CD8-positive, alpha-beta memory T cell (primary cell): ENCODE measurements at regions not wholly inside any gene's neighbourhood (a gene's known extent, or its start where the extent isn't known, plus 50 kb on each side); places are given as distances from the start of the nearest gene placed in this dataset.

Source experiments
- CTCF ChIA-PET: fragments of 350-600 bp; sonication (Branson Sonifier 250); formaldehyde crosslinking; loops from one replicate; lab custom pipeline; 2021; ENCODE audit warnings: antibody characterized with exemption; lab: Charles Lee
- POLR2A ChIA-PET: fragments of 350-600 bp; sonication (Branson Sonifier 250); formaldehyde crosslinking; loops from one replicate; lab custom pipeline; 2021; ENCODE audit warnings: antibody characterized with exemption; lab: Charles Lee
- DNase-seq, 5 donors: peaks; one replicate each; pipeline versions ENCODE4 v3.0.0 to v3.0.0-alpha.2; 2020 to 2022; ENCODE audit warnings: mixed read lengths in 1 of 5
- H3K27ac ChIP-seq: one replicate; pipeline ENCODE4 v1.7.0; 2013; ENCODE audit warnings: low read depth, mild to moderate bottlenecking, low read length, moderate library complexity
- H3K27me3 ChIP-seq: 2 replicates; pipeline ENCODE4 v1.7.0; 2013; ENCODE audit warnings: low read length, mild to moderate bottlenecking; ENCODE audit not compliant: insufficient read depth, poor library complexity, severe bottlenecking
- H3K36me3 ChIP-seq: 2 replicates; pipeline ENCODE4 v1.7.0; 2013; ENCODE audit warnings: mild to moderate bottlenecking, low read length, moderate library complexity; ENCODE audit not compliant: insufficient read depth
- H3K4me1 ChIP-seq: 2 replicates; pipeline ENCODE4 v1.7.0; 2013; ENCODE audit warnings: mild to moderate bottlenecking, low read length, moderate library complexity; ENCODE audit not compliant: insufficient read depth
- H3K4me3 ChIP-seq: 2 replicates; pipeline ENCODE4 v1.7.0; 2013; ENCODE audit warnings: mild to moderate bottlenecking, low read length
- H3K9me3 ChIP-seq: 2 replicates; pipeline ENCODE4 v1.7.0; 2013; ENCODE audit warnings: mild to moderate bottlenecking, low read length
- H3K27ac Mint-ChIP-seq, 8 donors: one replicate each; pipeline ENCODE4 v1.8.0; 2020 to 2021; ENCODE audit warnings: mixed read lengths in 8 of 8, mild to moderate bottlenecking in 6 of 8, inconsistent platforms in 3 of 8, moderate library complexity in 3 of 8
- H3K27me3 Mint-ChIP-seq, 2 donors: one replicate each; pipeline ENCODE4 v1.8.0; 2020 to 2021; ENCODE audit warnings: mixed read lengths in 2 of 2, mild to moderate bottlenecking in 1 of 2, moderate library complexity in 1 of 2
- H3K36me3 Mint-ChIP-seq, 3 donors: one replicate each; pipeline ENCODE4 v1.8.0; 2020 to 2021; ENCODE audit warnings: mixed read lengths in 3 of 3, inconsistent platforms in 1 of 3, mild to moderate bottlenecking in 1 of 3
- H3K4me1 Mint-ChIP-seq, 3 donors: one replicate each; pipeline ENCODE4 v1.8.0; 2020 to 2021; ENCODE audit warnings: mixed read lengths in 3 of 3, inconsistent platforms in 1 of 3, mild to moderate bottlenecking in 1 of 3
- H3K4me3 Mint-ChIP-seq, 7 donors: one replicate each; pipeline ENCODE4 v1.8.0; 2020 to 2021; ENCODE audit warnings: mixed read lengths in 7 of 7, mild to moderate bottlenecking in 6 of 7, moderate library complexity in 4 of 7, inconsistent platforms in 2 of 7
- H3K9me3 Mint-ChIP-seq, 5 donors: one replicate each; pipeline ENCODE4 v1.8.0; 2020 to 2022; ENCODE audit warnings: mixed read lengths in 5 of 5, mild to moderate bottlenecking in 3 of 5, moderate library complexity in 2 of 5, inconsistent platforms in 1 of 5

DNA sequence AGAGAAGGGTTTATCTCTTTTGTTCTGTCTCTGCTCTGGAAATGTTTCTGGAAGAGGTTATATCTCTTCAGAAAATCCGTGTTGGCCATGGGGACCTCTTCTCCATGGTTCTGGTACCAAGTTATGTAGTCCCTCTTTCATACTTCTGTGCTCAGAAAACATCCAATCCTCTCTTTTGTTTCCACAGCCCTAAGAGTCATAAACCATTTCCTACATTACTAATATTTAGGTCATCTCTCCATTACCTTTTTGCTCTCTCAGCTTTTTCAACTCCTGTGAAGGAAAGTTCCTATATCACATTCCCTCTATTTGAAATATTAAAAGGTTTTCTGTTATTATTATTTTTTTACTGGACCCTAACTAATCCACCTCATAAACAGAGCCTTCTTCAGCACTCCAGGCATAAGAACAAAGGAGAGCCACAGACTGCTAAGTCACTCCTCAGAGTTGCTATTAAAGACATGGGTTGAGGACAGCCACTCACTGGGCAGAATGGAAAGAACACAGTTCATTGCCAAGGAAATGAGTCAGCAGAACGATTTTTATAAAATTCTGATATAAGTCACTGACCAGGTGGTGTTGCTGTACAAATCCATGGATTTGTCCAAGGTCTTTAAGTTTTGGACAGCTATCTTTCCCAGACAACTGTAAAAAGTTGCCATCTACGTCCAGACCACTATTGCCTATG is 122.4 kb upstream of the NPY2R start:
- no peaks in the 10 kb centered on the region for H3K36me3 Mint-ChIP-seq
- DNase-seq: no peak
- no peaks in the 10 kb centered on the region for H3K27me3 Mint-ChIP-seq
- H3K27ac Mint-ChIP-seq: no peak overlapping the region
- no peaks in the 10 kb centered on the region for H3K9me3 ChIP-seq
- H3K4me3 ChIP-seq: no peak overlapping the region
- CTCF ChIA-PET: no interaction called here
- H3K36me3 ChIP-seq: no peaks in the 10 kb centered on the region
- no peaks in the 10 kb centered on the region for H3K4me1 ChIP-seq
- POLR2A ChIA-PET: no interaction called here
- H3K4me1 Mint-ChIP-seq: no peaks in the 10 kb centered on the region
- peaks cover 0 to 1% (median 0%) of the 10 kb centered on the region in 5 donors for H3K9me3 Mint-ChIP-seq
- no peak overlapping the region for H3K4me3 Mint-ChIP-seq
- no peak overlapping the region for H3K27ac ChIP-seq
- no peaks in the 10 kb centered on the region for H3K27me3 ChIP-seq

DNA sequence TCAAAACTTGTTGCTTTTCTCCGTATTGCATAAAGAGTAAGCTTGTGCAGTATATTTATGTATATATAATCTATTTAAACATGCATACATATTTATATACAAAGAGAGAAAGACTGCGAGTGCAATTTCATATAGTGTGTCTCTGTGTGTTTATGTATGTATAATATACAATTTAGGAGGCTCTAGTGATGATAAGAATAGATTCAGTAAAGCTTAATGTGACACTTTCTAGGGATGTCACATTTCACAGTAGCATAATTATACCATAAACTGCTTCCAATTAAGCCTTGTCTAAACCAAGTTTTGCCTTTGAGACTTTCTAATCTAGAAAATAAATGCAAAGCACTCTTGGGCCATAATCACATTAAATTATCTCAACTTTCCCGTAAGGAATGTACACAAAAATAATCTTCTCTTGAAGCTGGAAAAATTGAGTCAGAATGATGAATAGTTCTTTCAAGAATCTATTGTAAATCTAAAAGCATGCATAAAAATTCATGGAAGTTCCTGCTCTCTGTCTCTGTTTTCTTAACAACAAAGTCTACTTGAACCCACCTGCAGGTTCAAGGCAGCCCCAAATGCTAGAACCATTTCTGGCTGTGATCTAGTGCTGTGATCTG is 114.1 kb upstream of the NPY2R start:
- POLR2A ChIA-PET: no interaction called here

DNA sequence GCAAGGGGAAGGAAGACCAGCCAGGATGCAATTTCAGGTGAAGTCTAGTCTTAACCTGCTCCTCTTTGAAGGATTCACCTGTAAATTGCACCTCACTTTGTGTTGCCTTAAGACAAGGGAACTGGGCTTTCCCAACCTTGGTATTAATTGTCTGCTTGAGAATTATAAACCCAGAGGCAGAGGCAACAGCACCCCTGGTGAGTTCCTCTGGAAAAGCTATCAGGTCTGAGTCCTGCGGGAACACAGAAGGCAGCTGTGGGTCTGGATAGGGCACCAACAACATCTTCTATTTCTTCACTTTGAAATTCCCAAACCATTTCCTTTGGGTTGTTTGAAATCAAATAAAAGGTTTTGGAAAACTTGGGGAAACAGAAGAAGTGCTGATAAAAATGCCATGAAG is 109.2 kb upstream of the NPY2R start:
- H3K36me3 Mint-ChIP-seq: no peaks in the 10 kb centered on the region
- no peak overlapping the region for H3K4me3 ChIP-seq
- ChIA-PET POLR2A (no interaction called here), CTCF (no interaction called here)
- no peak for DNase-seq
- no peak overlapping the region for H3K4me3 Mint-ChIP-seq
- H3K27ac Mint-ChIP-seq: no peak overlapping the region
- H3K27ac ChIP-seq: no peak overlapping the region
- no peaks in the 10 kb centered on the region for H3K36me3 ChIP-seq
- H3K4me1 Mint-ChIP-seq: no peaks in the 10 kb centered on the region
- no peaks in the 10 kb centered on the region for H3K9me3 ChIP-seq
- H3K9me3 Mint-ChIP-seq: no peaks in the 10 kb centered on the region
- H3K27me3 Mint-ChIP-seq: peaks cover 0 to 1% of the 10 kb centered on the region in 2 donors
- no peaks in the 10 kb centered on the region for H3K4me1 ChIP-seq
- no peaks in the 10 kb centered on the region for H3K27me3 ChIP-seq

More for the DNA sequence above, 114.1 kb upstream of the NPY2R start:
- no peak for DNase-seq
- Mint-ChIP-seq H3K4me3 (no peak overlapping the region), H3K9me3 (peaks cover 0 to 3% (median 0%) of the 10 kb centered on the region in 5 donors), H3K4me1 (no peaks in the 10 kb centered on the region), H3K27me3 (peaks cover 0 to 1% of the 10 kb centered on the region in 2 donors), H3K36me3 (no peaks in the 10 kb centered on the region), H3K27ac (no peak overlapping the region)
- H3K27me3 ChIP-seq: no peaks in the 10 kb centered on the region
- H3K36me3 ChIP-seq: no peaks in the 10 kb centered on the region
- CTCF ChIA-PET: no interaction called here
- H3K9me3 ChIP-seq: no peaks in the 10 kb centered on the region
- no peak overlapping the region for H3K27ac ChIP-seq
- no peaks in the 10 kb centered on the region for H3K4me1 ChIP-seq
- no peak overlapping the region for H3K4me3 ChIP-seq

DNA sequence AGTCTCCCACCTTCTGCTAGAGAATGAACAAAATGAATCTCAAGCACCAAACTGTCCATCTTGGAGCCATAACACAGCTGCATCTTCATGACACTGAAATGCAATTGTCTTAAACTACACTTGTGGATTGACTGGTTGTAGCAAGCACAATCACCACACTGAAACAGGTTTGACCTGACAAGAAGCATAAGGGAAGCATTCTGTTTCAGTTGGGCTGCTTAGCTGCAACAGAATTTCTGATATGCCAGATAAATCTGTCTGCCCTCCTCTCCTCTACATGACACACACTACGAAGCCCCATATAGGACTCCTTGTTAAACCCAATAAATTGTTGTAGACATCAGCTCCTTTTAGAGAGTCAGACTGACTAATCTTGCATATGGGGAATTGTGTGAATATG is 101.8 kb upstream of the NPY2R start:
- ChIA-PET CTCF (no interaction called here), POLR2A (no interaction called here)
- peaks cover 0 to 7% (median 2%) of the 10 kb centered on the region in 5 donors for H3K9me3 Mint-ChIP-seq
- Histone ChIP-seq H3K4me1 (no peaks in the 10 kb centered on the region), H3K36me3 (no peaks in the 10 kb centered on the region), H3K27me3 (no peaks in the 10 kb centered on the region), H3K4me3 (no peak overlapping the region), H3K27ac (no peak overlapping the region), H3K9me3 (no peaks in the 10 kb centered on the region)
- no peaks in the 10 kb centered on the region for H3K4me1 Mint-ChIP-seq
- DNase-seq: no peak
- no peaks in the 10 kb centered on the region for H3K36me3 Mint-ChIP-seq
- H3K4me3 Mint-ChIP-seq: no peak overlapping the region
- H3K27ac Mint-ChIP-seq: no peak overlapping the region
- no peaks in the 10 kb centered on the region for H3K27me3 Mint-ChIP-seq

DNA sequence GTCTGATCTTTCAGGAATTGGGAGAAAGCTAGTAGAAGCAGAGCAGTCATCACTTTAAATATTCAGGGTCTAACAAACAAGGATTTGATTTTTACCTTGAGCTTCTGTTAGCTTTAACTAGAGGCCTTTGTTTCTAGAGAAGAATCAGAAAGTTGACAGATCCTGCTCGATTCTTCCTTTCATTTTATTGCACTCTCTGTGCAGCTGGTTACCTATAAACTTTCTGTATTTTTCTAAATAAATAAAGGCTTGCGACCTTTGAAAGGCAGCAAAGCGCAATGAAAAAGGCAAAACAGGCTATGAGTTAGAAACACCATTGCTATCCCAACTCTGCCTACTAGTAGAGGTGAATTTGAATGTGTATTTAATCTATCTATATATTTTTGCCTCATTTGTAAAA is 101.4 kb upstream of the NPY2R start:
- H3K36me3 ChIP-seq: no peaks in the 10 kb centered on the region
- H3K9me3 Mint-ChIP-seq: peaks cover 0 to 8% (median 2%) of the 10 kb centered on the region in 5 donors
- CTCF ChIA-PET: no interaction called here

DNA sequence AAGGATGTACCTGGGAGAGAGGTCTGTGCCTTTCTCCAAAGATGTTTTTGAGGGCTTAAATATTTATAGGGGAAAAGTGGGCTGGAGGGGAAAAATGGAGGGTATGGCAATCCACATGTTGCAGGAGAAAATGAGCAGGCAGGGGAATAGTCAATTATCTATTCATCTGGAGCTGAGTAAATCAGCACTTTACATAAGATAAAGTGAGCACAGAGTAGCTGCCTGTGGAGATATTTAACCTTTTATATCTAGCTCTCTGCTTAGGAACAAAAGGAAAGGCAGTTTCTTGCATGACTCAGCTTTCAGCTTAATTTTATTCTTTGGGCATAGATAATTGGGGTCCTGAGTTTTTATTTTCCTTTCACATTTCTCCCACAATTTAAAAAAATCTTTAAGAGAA is 93.6 kb upstream of the NPY2R start:
- Histone ChIP-seq H3K27ac (no peak overlapping the region), H3K9me3 (no peaks in the 10 kb centered on the region), H3K4me1 (no peaks in the 10 kb centered on the region), H3K36me3 (no peaks in the 10 kb centered on the region), H3K4me3 (no peak overlapping the region), H3K27me3 (no peaks in the 10 kb centered on the region)
- no peaks in the 10 kb centered on the region for H3K36me3 Mint-ChIP-seq
- H3K4me3 Mint-ChIP-seq: no peak overlapping the region
- peaks cover 0 to 10% (median 5%) of the 10 kb centered on the region in 5 donors for H3K9me3 Mint-ChIP-seq
- ChIA-PET POLR2A (no interaction called here), CTCF (no interaction called here)
- no peaks in the 10 kb centered on the region for H3K4me1 Mint-ChIP-seq
- no peak overlapping the region for H3K27ac Mint-ChIP-seq
- DNase-seq: no peak
- no peaks in the 10 kb centered on the region for H3K27me3 Mint-ChIP-seq

More for the DNA sequence above, 101.4 kb upstream of the NPY2R start:
- no peak overlapping the region for H3K27ac ChIP-seq
- Mint-ChIP-seq H3K4me1 (no peaks in the 10 kb centered on the region), H3K4me3 (no peak overlapping the region), H3K27ac (no peak overlapping the region), H3K27me3 (no peaks in the 10 kb centered on the region), H3K36me3 (no peaks in the 10 kb centered on the region)
- no peak for DNase-seq
- no peaks in the 10 kb centered on the region for H3K4me1 ChIP-seq
- POLR2A ChIA-PET: no interaction called here
- H3K4me3 ChIP-seq: no peak overlapping the region
- no peaks in the 10 kb centered on the region for H3K9me3 ChIP-seq
- no peaks in the 10 kb centered on the region for H3K27me3 ChIP-seq

DNA sequence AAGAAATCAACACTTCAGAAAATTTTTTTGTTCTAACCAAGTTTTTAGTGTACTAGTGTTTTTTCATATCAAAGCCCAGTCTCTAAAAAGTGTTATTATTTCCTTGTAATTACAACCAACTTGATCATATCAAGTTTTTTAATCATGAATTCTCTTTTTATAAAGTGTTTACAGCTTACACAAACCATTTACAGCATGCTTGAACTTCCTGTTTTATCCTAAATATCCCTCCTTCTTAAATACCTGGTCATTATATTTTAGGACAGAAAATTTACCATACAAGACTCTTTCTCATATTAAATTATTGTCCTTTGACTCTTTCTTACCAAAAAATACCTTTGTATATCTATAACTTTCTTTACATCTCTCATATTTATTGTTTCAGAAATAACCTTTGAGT is 89.4 kb upstream of the NPY2R start:
- Mint-ChIP-seq H3K4me3 (no peak overlapping the region), H3K36me3 (no peaks in the 10 kb centered on the region), H3K4me1 (no peaks in the 10 kb centered on the region), H3K9me3 (peaks cover 0 to 6% (median 0%) of the 10 kb centered on the region in 5 donors), H3K27me3 (no peaks in the 10 kb centered on the region), H3K27ac (no peak overlapping the region)
- no peaks in the 10 kb centered on the region for H3K4me1 ChIP-seq
- H3K9me3 ChIP-seq: no peaks in the 10 kb centered on the region
- POLR2A ChIA-PET: no interaction called here
- H3K4me3 ChIP-seq: no peak overlapping the region
- no peaks in the 10 kb centered on the region for H3K36me3 ChIP-seq
- no peak for DNase-seq
- CTCF ChIA-PET: no interaction called here
- H3K27ac ChIP-seq: no peak overlapping the region
- H3K27me3 ChIP-seq: no peaks in the 10 kb centered on the region

DNA sequence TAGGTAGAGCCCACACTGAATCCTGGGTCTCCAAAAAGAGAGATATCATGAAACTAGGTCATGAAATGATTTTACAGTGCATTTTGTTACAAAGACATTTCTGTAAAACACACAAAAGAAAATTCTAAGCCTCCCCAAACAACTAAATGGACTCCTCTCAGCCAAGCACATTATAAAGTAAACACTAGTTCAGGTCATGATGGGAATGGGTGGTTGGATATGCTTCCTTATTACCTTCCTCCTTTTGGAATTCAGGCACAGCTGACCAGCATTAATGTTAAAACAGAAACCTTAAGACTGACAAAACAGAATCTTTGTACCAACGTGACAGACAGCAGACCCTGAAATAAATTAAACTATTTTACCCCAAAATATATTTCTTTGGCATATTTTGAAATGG is 87.9 kb upstream of the NPY2R start:
- Mint-ChIP-seq H3K4me3 (no peak overlapping the region), H3K27ac (no peak overlapping the region), H3K9me3 (peaks cover 0 to 6% (median 0%) of the 10 kb centered on the region in 5 donors), H3K27me3 (no peaks in the 10 kb centered on the region), H3K36me3 (no peaks in the 10 kb centered on the region), H3K4me1 (no peaks in the 10 kb centered on the region)
- H3K27ac ChIP-seq: no peak overlapping the region
- DNase-seq: no peak
- H3K27me3 ChIP-seq: no peaks in the 10 kb centered on the region
- H3K4me1 ChIP-seq: no peaks in the 10 kb centered on the region
- H3K9me3 ChIP-seq: no peaks in the 10 kb centered on the region
- no peak overlapping the region for H3K4me3 ChIP-seq
- ChIA-PET POLR2A (no interaction called here), CTCF (no interaction called here)
- no peaks in the 10 kb centered on the region for H3K36me3 ChIP-seq
